Mesenchymal stem cell (in vitro differentiated cells and primary cell): ENCODE measurements at regions not wholly inside any gene's neighbourhood (a gene's known extent, or its start where the extent isn't known, plus 50 kb on each side); places are given as distances from the start of the nearest gene placed in this dataset.
"Not testable (repeated sequence)": the region's sequence is repeated elsewhere in the genome, so short reads cannot be mapped to it uniquely, and the experiment has no call there.

Source experiments
- DNase-seq: peaks from one replicate; pipeline ENCODE4 v3.0.0-alpha.2; 2013
- H2AFZ ChIP-seq: one replicate; pipeline ENCODE4 v1.6.1; 2013; ENCODE audit warnings: low read depth, mild to moderate bottlenecking, control low read depth, inconsistent platforms, low read length, moderate library complexity
- H2AK5ac ChIP-seq: 2 replicates; pipeline ENCODE4 v1.6.1; 2013; ENCODE audit warnings: low read length, moderate library complexity, mild to moderate bottlenecking, inconsistent platforms; ENCODE audit not compliant: severe bottlenecking
- H2BK120ac ChIP-seq: one replicate; pipeline ENCODE4 v1.6.1; 2013; ENCODE audit warnings: low read depth, mild to moderate bottlenecking, inconsistent platforms, low read length, moderate library complexity
- H2BK12ac ChIP-seq, 2 experiments: one replicate each; pipeline ENCODE4 v1.6.1; 2013; ENCODE audit warnings: inconsistent platforms in 2 of 2, low read length in 2 of 2, mild to moderate bottlenecking in 2 of 2, moderate library complexity in 2 of 2, control low read depth in 1 of 2
- H2BK15ac ChIP-seq: one replicate; pipeline ENCODE4 v1.6.1; 2013; ENCODE audit warnings: mild to moderate bottlenecking, low read depth, inconsistent platforms; ENCODE audit not compliant: poor library complexity, severe bottlenecking
- H2BK5ac ChIP-seq: 2 replicates; pipeline ENCODE4 v1.6.1; 2013; ENCODE audit warnings: low read depth, mild to moderate bottlenecking, low read length, control low read depth, inconsistent platforms; ENCODE audit not compliant: poor library complexity, severe bottlenecking
- H3K14ac ChIP-seq, 2 experiments: one replicate each; pipeline ENCODE4 v1.6.1; 2013; ENCODE audit warnings: inconsistent platforms in 2 of 2, low read length in 2 of 2, control low read depth in 1 of 2, mild to moderate bottlenecking in 1 of 2, moderate library complexity in 1 of 2
- H3K18ac ChIP-seq, 2 experiments: one replicate each; pipeline ENCODE4 v1.6.1; 2013; ENCODE audit warnings: inconsistent platforms in 2 of 2, low read length in 2 of 2, control low read depth in 1 of 2, low read depth in 1 of 2, mild to moderate bottlenecking in 1 of 2
- H3K23ac ChIP-seq, 2 experiments: one replicate each; pipeline ENCODE4 v1.6.1; 2013; ENCODE audit warnings: inconsistent platforms in 2 of 2, low read length in 2 of 2, mild to moderate bottlenecking in 2 of 2, moderate library complexity in 2 of 2, control low read depth in 1 of 2
- H3K27ac ChIP-seq: 2 replicates; pipeline ENCODE4 v1.5.1; 2013; ENCODE audit warnings: mild to moderate bottlenecking, moderate library complexity, low read length, control low read depth, inconsistent platforms; ENCODE audit not compliant: poor library complexity, severe bottlenecking
- H3K27me3 ChIP-seq, 2 experiments: 2 replicates each; pipeline versions ENCODE4 v1.6.1 to v1.7.0; 2013; ENCODE audit warnings: low read length in 2 of 2, mild to moderate bottlenecking in 2 of 2, moderate library complexity in 2 of 2, control low read depth in 1 of 2, inconsistent platforms in 1 of 2; ENCODE audit not compliant: control insufficient read depth in 1 of 2, insufficient read depth in 1 of 2
- H3K36me3 ChIP-seq, 2 experiments: 2 replicates each; pipeline versions ENCODE4 v1.6.1 to v1.7.0; 2013; ENCODE audit warnings: low read length in 2 of 2, control low read depth in 1 of 2, inconsistent platforms in 1 of 2, low read depth in 1 of 2, mild to moderate bottlenecking in 1 of 2; ENCODE audit not compliant: insufficient read depth in 2 of 2, control insufficient read depth in 1 of 2
- H3K4ac ChIP-seq, 2 experiments: one replicate each; pipeline ENCODE4 v1.6.1; 2013; ENCODE audit warnings: inconsistent platforms in 2 of 2, low read length in 2 of 2, mild to moderate bottlenecking in 2 of 2, moderate library complexity in 2 of 2, control low read depth in 1 of 2, low read depth in 1 of 2
- H3K4me1 ChIP-seq: 2 replicates; pipeline ENCODE4 v1.6.1; 2013; ENCODE audit warnings: low read depth, low read length, control low read depth; ENCODE audit not compliant: control insufficient read depth, insufficient read depth
- H3K4me2 ChIP-seq: 2 replicates; pipeline ENCODE4 v1.6.1; 2013; ENCODE audit warnings: low read length, mild to moderate bottlenecking, inconsistent platforms; ENCODE audit not compliant: poor library complexity, severe bottlenecking
- H3K4me3 ChIP-seq, 2 experiments: 2 replicates each; pipeline versions ENCODE4 v1.5.1 to v1.7.0; 2013; ENCODE audit warnings: low read length in 2 of 2, mild to moderate bottlenecking in 2 of 2, control low read depth in 1 of 2, low read depth in 1 of 2; ENCODE audit not compliant: insufficient read depth in 1 of 2
- H3K79me1 ChIP-seq: replicated peaks from 2 replicates; pipeline ENCODE4 v1.6.1; 2013; ENCODE audit warnings: mild to moderate bottlenecking, control low read depth, low read length, inconsistent platforms; ENCODE audit not compliant: poor library complexity, severe bottlenecking
- H3K9ac ChIP-seq: 2 replicates; pipeline ENCODE4 v1.7.0; 2013; ENCODE audit warnings: mild to moderate bottlenecking, low read length, moderate library complexity
- H3K9me3 ChIP-seq: 2 replicates; pipeline ENCODE4 v1.7.0; 2013; ENCODE audit warnings: mild to moderate bottlenecking, low read length; ENCODE audit not compliant: control insufficient read depth
- H4K8ac ChIP-seq: one replicate; pipeline ENCODE4 v1.6.1; 2013; ENCODE audit warnings: inconsistent platforms, mild to moderate bottlenecking, low read length, moderate library complexity
- H4K91ac ChIP-seq: one replicate; pipeline ENCODE4 v1.6.1; 2013; ENCODE audit warnings: mild to moderate bottlenecking, low read length, inconsistent platforms
- WGBS: methylation state at CpG from one replicate; pipeline ENCODE4 v1.1.7; 2013; ENCODE audit warnings: mixed read lengths; 5-methylcytosine and 5-hydroxymethylcytosine counted together

DNA sequence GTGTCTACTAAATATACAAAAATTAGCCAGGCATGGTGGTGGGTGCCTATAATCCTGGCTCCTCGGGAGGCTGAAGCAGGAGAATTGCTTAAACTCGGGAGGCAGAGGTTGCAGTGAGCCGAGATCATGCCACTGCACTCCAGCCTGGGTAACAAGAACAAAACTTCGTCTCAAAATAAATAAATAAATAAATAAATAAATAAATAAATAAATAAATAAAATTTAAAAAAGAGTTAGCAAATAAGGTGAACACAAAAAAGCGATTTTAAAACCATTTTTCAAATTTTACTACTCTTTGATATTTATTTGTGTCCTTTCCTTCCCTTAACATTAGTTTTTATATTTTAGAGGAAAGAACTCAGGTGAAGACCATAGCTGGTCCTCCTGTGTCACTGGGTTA lies 453.3 kb downstream of the ZNF536 start:
- not testable (repeated sequence) for H4K8ac ChIP-seq, DNase-seq, H3K27ac ChIP-seq

DNA sequence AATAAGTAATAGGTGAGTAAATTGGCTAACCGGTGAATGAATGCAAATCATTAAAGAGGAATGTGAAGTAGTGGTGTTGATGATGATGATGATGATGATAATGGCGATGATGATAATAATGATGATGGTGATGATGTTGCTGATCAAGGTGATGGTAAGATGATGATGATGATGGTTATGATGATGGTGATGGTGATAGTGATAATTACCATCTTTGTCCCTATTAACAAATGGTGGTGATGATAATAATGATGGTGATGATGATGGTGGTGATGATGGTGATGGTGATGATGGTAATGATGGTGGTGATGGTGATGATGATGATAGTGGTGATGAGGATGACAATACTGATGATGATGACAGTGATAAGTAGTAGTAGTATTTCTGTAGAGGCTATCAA lies 452.6 kb downstream of the ZNF536 start:
- no peak overlapping the region for H2BK5ac ChIP-seq
- H4K8ac ChIP-seq = no peak overlapping the region
- no peak for DNase-seq
- no peak overlapping the region for H3K27ac ChIP-seq
- H3K14ac ChIP-seq = no peak overlapping the region
- H3K23ac ChIP-seq = no peak overlapping the region
- no peak overlapping the region for H2AFZ ChIP-seq
- H3K4ac ChIP-seq = no peak overlapping the region
- H3K18ac ChIP-seq = no peak overlapping the region
- H2BK15ac ChIP-seq = no peak overlapping the region
- H3K4me2 ChIP-seq = no peak overlapping the region
- 93% methylated on average over 2 of the region's 2 CpGs for WGBS
- no peaks in the 10 kb centered on the region for H3K27me3 ChIP-seq
- no peak overlapping the region for H2BK120ac ChIP-seq
- H3K9me3 ChIP-seq = peaks cover 9% of the 10 kb centered on the region
- H2BK12ac ChIP-seq = no peak overlapping the region
- H3K36me3 ChIP-seq = no peaks in the 10 kb centered on the region
- H4K91ac ChIP-seq = no peak overlapping the region
- H3K4me1 ChIP-seq = no peaks in the 10 kb centered on the region
- H2AK5ac ChIP-seq = no peak overlapping the region
- no peaks in the 10 kb centered on the region for H3K79me1 ChIP-seq
- no peak overlapping the region for H3K4me3 ChIP-seq
- no peak overlapping the region for H3K9ac ChIP-seq

More for the DNA sequence above, 453.3 kb downstream of the ZNF536 start:
- H3K4me2 ChIP-seq, H3K4ac ChIP-seq, H3K14ac ChIP-seq, H2BK15ac ChIP-seq, H3K23ac ChIP-seq, H3K9me3 ChIP-seq, H3K27me3 ChIP-seq, H4K91ac ChIP-seq, H2AK5ac ChIP-seq, H2BK5ac ChIP-seq, H2BK12ac ChIP-seq, H2BK120ac ChIP-seq, H3K79me1 ChIP-seq, H3K9ac ChIP-seq, H3K18ac ChIP-seq, H3K4me1 ChIP-seq, H2AFZ ChIP-seq, H3K4me3 ChIP-seq, H3K36me3 ChIP-seq: not testable (repeated sequence)
- 60% methylated on average over 2 of the region's 5 CpGs for WGBS

DNA sequence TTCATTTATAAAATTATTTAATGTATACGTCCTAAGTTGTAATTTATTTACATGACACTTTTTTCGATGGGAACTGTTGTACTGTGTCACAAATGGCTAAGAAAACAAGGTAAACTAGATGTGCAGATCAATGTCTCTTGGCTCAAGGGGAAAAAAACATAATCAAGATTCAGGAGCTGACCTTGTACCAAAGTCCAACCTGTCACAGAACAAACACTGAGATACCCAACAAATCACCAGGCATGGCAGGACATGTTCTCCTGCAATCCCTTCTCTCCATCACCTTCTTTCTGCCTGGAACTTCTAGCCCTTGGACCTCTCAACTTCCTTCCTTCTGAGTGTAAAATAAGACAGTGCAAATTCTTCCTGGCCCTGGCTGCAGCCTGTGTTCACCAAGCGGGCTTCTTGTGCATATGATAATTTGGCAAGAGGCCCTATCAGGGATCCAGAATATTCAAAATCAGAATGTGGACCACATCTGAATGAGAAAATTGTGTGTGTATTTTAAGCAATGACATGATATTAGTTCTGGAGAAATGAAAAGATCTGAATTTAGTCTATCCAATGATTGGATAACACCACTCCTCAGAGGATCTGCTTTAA lies 445.9 kb downstream of the ZNF536 start:
- WGBS = 74% methylated on average over 2 of the region's 3 CpGs
- H2BK120ac ChIP-seq = no peak overlapping the region
- H3K4me2 ChIP-seq = no peak overlapping the region
- H2BK15ac ChIP-seq = no peak overlapping the region
- no peak overlapping the region for H3K9ac ChIP-seq
- no peak overlapping the region for H2BK5ac ChIP-seq
- no peak overlapping the region for H4K91ac ChIP-seq
- no peak overlapping the region for H3K4me3 ChIP-seq
- H3K27me3 ChIP-seq = no peaks in the 10 kb centered on the region
- H2AK5ac ChIP-seq = no peak overlapping the region
- H3K4me1 ChIP-seq = no peaks in the 10 kb centered on the region
- no peak overlapping the region for H3K4ac ChIP-seq
- H2BK12ac ChIP-seq = no peak overlapping the region
- H3K23ac ChIP-seq = no peak overlapping the region
- no peaks in the 10 kb centered on the region for H3K9me3 ChIP-seq
- H3K79me1 ChIP-seq = no peaks in the 10 kb centered on the region
- DNase-seq = no peak
- H4K8ac ChIP-seq = no peak overlapping the region
- H3K36me3 ChIP-seq = no peaks in the 10 kb centered on the region
- H2AFZ ChIP-seq = no peak overlapping the region
- no peak overlapping the region for H3K14ac ChIP-seq
- no peak overlapping the region for H3K27ac ChIP-seq
- H3K18ac ChIP-seq = no peak overlapping the region

DNA sequence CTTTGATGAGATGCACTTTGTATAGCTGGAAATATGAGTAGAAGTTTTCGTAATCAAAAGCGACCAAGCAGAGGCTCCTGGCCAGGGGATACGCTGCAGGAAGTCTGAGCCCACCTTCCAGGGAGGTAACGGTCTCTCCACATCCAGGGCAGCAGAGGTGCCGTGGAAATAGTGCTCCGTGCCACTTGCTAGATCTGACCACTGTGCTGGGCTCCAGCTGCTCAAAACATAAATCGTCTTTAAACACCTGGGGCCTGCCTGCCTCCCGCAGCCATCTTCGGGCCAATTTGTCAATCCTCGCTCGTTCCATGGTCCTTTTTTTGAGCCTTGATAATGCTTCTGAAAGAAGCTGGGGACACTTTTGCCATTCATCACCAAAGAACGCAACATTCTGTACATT lies 445.0 kb downstream of the ZNF536 start:
- no peak for DNase-seq
- H3K23ac ChIP-seq = no peak overlapping the region
- H3K79me1 ChIP-seq = no peaks in the 10 kb centered on the region
- no peak overlapping the region for H2AK5ac ChIP-seq
- no peak overlapping the region for H3K4me3 ChIP-seq
- no peak overlapping the region for H2BK5ac ChIP-seq
- H2BK15ac ChIP-seq = no peak overlapping the region
- H3K9me3 ChIP-seq = no peaks in the 10 kb centered on the region
- no peak overlapping the region for H4K91ac ChIP-seq
- no peak overlapping the region for H3K4me2 ChIP-seq
- no peaks in the 10 kb centered on the region for H3K36me3 ChIP-seq
- WGBS = 88% methylated on average over 12 of the region's 12 CpGs
- no peak overlapping the region for H3K27ac ChIP-seq
- H3K9ac ChIP-seq = no peak overlapping the region
- H2BK120ac ChIP-seq = no peak overlapping the region
- H3K27me3 ChIP-seq = no peaks in the 10 kb centered on the region
- no peak overlapping the region for H3K4ac ChIP-seq
- no peak overlapping the region for H4K8ac ChIP-seq
- no peak overlapping the region for H3K18ac ChIP-seq
- no peak overlapping the region for H2AFZ ChIP-seq
- H3K14ac ChIP-seq = no peak overlapping the region
- H3K4me1 ChIP-seq = no peaks in the 10 kb centered on the region
- no peak overlapping the region for H2BK12ac ChIP-seq
